Left cardiac atrium (tissue), 4 donors: ENCODE measurements at regions not wholly inside any gene's neighbourhood (a gene's known extent, or its start where the extent isn't known, plus 50 kb on each side); places are given as distances from the start of the nearest gene placed in this dataset.

ENCODE experiments used
- ATAC-seq, 2 donors: fragments of 200-7000 bp; cut with Tn5 transposase; one replicate each; pipeline ENCODE4 v1.9.1; 2020; ENCODE audit warnings: mild to moderate bottlenecking in 2 of 2, moderate library complexity in 2 of 2
- DNase-seq: peaks from one replicate; pipeline ENCODE4 v3.0.0-alpha.2; 2020
- intact Hi-C, 2 donors: fragments of 100-400 bp; cut with DNase I; formaldehyde crosslinking; loops; one replicate each; pipeline versions ENCODE4 v1.14.1 to v1.15.1; 2022 to 2023
- donor health status: DM: no; HTN: yes; CAD: no.
- donor health status: DM: no; HTN: yes; CAD: no; lungs with severe emphysema.
- donor health status: DM: yes; HTN: yes; CAD: no.
- donor health status: Dilated cardiomyopathy.

GRCh38 chr7:18145160-18145559, 117.5 kb upstream of the PRPS1L1 start:
- intact Hi-C loops = no loop called here
- no peak for ATAC-seq
- no peak for DNase-seq

- no peak for ATAC-seq
- intact Hi-C loops = no loop called here
- no peak for DNase-seq
These were observed 123.8 kb upstream of the PRPS1L1 start for GRCh38 chr7:18151422-18151821.

GRCh38 chr7:18153183-18153748, 125.6 kb upstream of the PRPS1L1 start:
- intact Hi-C loops = no loop called here
- ATAC-seq (no peak), DNase-seq (no peak)

DNA sequence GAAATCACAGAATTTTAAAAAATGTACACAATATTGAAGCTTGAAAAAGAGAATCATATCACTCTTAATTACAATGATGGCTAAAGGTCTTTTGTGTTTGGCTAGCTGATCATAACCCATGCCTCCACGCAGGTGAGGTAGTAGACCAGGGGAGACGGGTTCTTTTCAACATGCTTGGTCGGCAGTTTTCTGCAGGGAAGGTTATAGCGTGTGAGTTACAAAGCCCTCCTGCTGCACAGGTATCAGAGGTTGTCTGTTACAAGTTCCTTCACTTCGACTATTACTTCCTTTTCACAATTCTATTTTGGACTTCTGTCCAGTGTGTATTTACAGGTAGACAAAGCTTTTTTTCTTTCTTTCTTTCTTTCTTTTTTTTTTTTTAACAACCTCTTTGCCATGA, 127.1 kb upstream of the PRPS1L1 start:
- intact Hi-C loops = no loop called here
- DNase-seq (no peak), ATAC-seq (no peak)

GRCh38 chr7:18157233-18157632, 129.6 kb upstream of the PRPS1L1 start:
- intact Hi-C loops = no loop called here
- no peak for ATAC-seq
- DNase-seq = no peak

- intact Hi-C loops = loop anchor here in 1 of 2 donors (5.0 kb wide), 1 partner anchor 65 kb away; no protein-coding TSS in a partner anchor
- DNase-seq = no peak
- ATAC-seq = no peak
These were observed 135.0 kb upstream of the PRPS1L1 start for GRCh38 chr7:18162657-18163056.

DNA sequence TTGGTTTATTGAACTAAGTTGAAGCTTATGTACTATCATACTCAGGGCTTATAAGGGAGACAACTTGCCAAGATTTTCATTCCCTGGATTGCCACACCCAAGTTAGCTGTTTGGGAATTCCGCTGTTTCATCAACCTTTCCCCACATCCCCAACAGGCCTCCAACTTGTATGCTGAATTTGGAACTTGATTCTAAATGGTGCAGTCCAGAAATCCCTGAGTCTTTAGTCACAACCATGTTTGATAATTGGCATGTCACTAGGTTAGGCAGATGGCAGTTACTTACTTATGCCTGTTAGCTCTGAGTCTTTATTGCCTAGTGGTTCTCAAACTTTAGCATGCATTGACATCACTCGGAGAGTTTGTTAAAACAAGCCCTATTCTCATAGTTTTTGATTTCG, 135.4 kb upstream of the PRPS1L1 start:
- DNase-seq (no peak), ATAC-seq (no peak)
- intact Hi-C loops = loop anchor here in 1 of 2 donors (5.0 kb wide), 1 partner anchor 64 kb away; no protein-coding TSS in a partner anchor

- intact Hi-C loops = no loop called here
- no peak for ATAC-seq
- DNase-seq = no peak
These were observed 137.5 kb upstream of the PRPS1L1 start for GRCh38 chr7:18165166-18165565.

GRCh38 chr7:18166002-18166401, 138.4 kb upstream of the PRPS1L1 start:
- no peak for ATAC-seq
- intact Hi-C loops = no loop called here

GRCh38 chr7:18167815-18168214, 140.2 kb upstream of the PRPS1L1 start:
- intact Hi-C loops = no loop called here
- DNase-seq (no peak), ATAC-seq (no peak)

More at GRCh38 chr7:18166002-18166401, 138.4 kb upstream of the PRPS1L1 start:
- DNase-seq = no peak

GRCh38 chr7:18174996-18175395, 147.3 kb upstream of the PRPS1L1 start:
- ATAC-seq (no peak), DNase-seq (no peak)
- intact Hi-C loops = no loop called here

DNA sequence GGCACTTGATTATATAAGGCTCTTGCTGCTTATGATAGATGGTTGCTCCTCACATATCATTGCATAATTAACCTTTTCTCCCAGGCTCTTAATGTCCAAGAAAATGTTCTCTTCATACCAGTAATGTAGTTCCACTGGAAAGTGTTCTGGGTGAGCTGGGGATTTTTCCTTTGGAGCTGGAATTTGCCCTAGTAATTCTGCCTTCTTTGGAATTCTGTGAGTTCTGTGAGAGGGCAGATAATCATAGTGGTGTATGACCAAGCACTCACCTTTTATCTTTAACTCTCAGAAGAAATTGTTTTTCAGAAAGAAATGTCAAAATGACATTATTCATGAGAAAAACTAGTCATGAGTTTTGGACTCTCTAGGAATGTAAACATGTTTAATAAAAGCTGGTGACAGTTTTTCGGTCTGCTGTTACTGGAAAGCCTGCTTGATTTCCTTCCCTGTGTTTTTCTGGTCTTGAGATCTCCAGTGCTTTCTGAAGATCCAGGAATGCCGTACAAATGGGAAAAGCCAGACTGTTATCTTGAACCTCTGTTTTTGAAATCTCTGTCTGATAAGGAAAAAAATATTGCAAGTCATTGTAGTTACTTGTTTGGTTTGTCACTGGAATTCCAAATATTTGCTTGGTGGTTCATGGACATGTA, 148.3 kb upstream of the PRPS1L1 start:
- ATAC-seq = no peak
- no peak for DNase-seq
- intact Hi-C loops = no loop called here

- DNase-seq (no peak), ATAC-seq (no peak)
These were observed 149.6 kb upstream of the PRPS1L1 start for GRCh38 chr7:18177129-18177814.

GRCh38 chr7:18177815-18178660, 150.4 kb upstream of the PRPS1L1 start:
- ATAC-seq (no peak), DNase-seq (no peak)
- intact Hi-C loops = no loop called here

More at GRCh38 chr7:18177129-18177814, 149.6 kb upstream of the PRPS1L1 start:
- intact Hi-C loops = no loop called here

- ATAC-seq (no peak), DNase-seq (no peak)
- intact Hi-C loops = no loop called here
These were observed 151.4 kb upstream of the PRPS1L1 start for GRCh38 chr7:18179093-18179492.

DNA sequence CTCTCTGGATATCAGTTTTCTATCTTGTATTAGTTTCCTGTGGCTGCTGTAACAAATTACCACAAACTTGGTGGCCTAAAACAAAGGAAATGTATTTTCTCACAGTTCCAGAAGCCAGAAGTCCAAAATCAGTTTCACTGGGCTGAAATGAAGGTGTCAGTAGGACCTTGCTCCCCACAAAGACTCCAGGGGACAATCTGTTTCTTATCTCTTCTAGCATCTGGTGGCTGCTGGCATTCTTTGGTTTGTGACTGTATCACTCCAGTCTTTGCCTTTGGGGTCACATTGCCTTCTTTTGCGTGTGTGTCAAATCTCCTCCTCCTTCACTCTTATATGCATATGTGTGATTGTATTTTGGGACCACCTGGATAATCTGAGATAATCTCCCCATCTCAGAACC, 153.0 kb upstream of the PRPS1L1 start:
- ATAC-seq (no peak), DNase-seq (no peak)
- intact Hi-C loops = no loop called here

GRCh38 chr7:18189500-18190126, 162.0 kb upstream of the PRPS1L1 start:
- DNase-seq = no peak
- intact Hi-C loops = no loop called here
- ATAC-seq = no peak

DNA sequence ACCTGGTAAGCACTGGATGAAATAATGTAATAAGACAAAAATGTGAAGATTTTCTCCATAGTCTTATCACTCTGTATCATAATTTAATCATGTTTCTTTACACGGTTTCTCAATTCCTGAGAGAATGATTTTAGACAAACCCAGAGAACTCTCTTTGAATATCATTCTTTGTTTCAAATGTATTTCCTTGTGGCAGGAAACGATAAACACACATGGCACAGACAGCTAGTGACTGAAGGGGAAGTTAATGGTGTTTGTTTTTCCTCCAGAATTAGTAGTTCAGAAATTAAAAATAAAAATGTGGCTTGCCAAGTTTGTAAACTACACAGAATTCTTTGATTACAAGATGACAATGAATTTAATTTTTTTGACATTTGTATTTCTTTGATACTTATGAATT, 163.7 kb upstream of the PRPS1L1 start:
- ATAC-seq (no peak), DNase-seq (no peak)
- intact Hi-C loops = no loop called here

DNA sequence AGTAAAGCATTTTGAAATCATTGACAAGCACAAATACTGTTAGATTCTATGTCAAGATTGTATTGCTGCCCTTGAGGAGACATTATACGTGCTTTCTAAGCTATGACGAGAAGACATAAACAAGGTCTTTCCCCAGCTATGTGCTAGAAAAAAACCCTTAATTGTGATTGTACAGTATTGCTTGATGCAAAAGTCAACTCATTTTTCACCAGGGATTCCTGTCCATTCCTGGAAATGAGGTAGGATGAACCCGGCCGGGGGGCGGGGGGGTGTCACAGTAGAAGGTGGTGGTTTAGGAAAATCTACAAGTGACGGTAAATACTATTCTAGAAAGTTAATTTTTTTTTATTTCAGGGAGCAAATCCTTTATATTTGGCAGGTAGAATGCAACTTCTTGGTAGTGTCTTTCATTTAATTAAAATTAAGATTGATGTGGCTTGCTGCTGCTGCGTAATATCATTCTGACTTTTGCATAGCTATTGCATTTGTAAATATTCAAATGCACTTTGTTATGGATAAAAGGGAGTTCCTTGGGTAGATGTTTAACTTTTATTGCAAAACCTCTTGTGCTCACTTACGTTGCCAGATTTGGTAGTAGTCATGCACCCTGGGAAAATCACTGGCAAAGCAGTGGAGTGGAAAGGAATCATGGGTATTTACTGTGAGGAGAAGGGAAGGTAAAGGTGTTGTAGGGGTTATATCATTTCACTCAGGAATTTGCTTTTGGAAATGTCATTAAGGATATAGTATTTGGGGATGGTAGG, 164.4 kb upstream of the PRPS1L1 start:
- no peak for DNase-seq
- intact Hi-C loops = no loop called here
- no peak for ATAC-seq
